GM23338 (cell line): ENCODE measurements at regions not wholly inside any gene's neighbourhood (a gene's known extent, or its start where the extent isn't known, plus 50 kb on each side); places are given as distances from the start of the nearest gene placed in this dataset.
A peak's percentile ranks its signal among the peaks of the same experiment; 100 is the strongest.

ENCODE experiments used
- ATAC-seq: fragments of 200-7000 bp; cut with Tn5 transposase; 3 replicates; pipeline ENCODE4 v1.9.1; 2020
- DNase-seq: peaks from one replicate; pipeline ENCODE4 v3.0.0-alpha.2; 2015; ENCODE audit warnings: low spot score
- H2AFZ ChIP-seq: fragments of 200-600 bp; sonication (generic); 2 replicates; pipeline ENCODE4 v1.8.0; 2016; ENCODE audit warnings: antibody characterized with exemption, mild to moderate bottlenecking, moderate library complexity
- H3F3A ChIP-seq: fragments of 200-600 bp; sonication (generic); replicated peaks from 2 replicates; pipeline ENCODE4 v1.8.0; 2017; ENCODE audit warnings: antibody characterized with exemption, mixed run types, low read depth
- H3K27ac ChIP-seq: fragments of 200-600 bp; sonication (generic); 2 replicates; pipeline ENCODE4 v1.6.1; 2016; ENCODE audit warnings: low read depth
- H3K27me3 ChIP-seq: fragments of 200-600 bp; sonication (generic); 2 replicates; pipeline ENCODE4 v1.8.0; 2016; ENCODE audit warnings: mild to moderate bottlenecking, mixed run types, moderate library complexity; ENCODE audit not compliant: insufficient read depth
- H3K36me3 ChIP-seq: fragments of 200-600 bp; sonication (generic); 2 replicates; pipeline ENCODE4 v1.8.0; 2016; ENCODE audit warnings: mild to moderate bottlenecking; ENCODE audit not compliant: insufficient read depth
- H3K4me1 ChIP-seq: fragments of 200-600 bp; sonication (generic); 2 replicates; pipeline ENCODE4 v1.8.0; 2016; ENCODE audit warnings: mild to moderate bottlenecking, moderate library complexity; ENCODE audit not compliant: insufficient read depth
- H3K4me2 ChIP-seq: fragments of 200-600 bp; sonication (generic); 2 replicates; pipeline ENCODE4 v1.7.1; 2017; ENCODE audit warnings: mixed run types
- H3K4me3 ChIP-seq: fragments of 200-600 bp; sonication (generic); 2 replicates; pipeline ENCODE4 v1.6.1; 2016; ENCODE audit warnings: mixed run types
- H3K79me2 ChIP-seq: fragments of 200-600 bp; sonication (generic); replicated peaks from 2 replicates; pipeline ENCODE4 v1.8.0; 2017; ENCODE audit warnings: mild to moderate bottlenecking; ENCODE audit not compliant: insufficient read depth
- H3K9me2 ChIP-seq: fragments of 200-600 bp; sonication (generic); 2 replicates; pipeline ENCODE4 v1.8.0; 2017; ENCODE audit not compliant: insufficient read depth
- H4K20me1 ChIP-seq: fragments of 200-600 bp; sonication (generic); replicated peaks from 2 replicates; pipeline ENCODE4 v1.8.0; 2017; ENCODE audit warnings: mild to moderate bottlenecking; ENCODE audit not compliant: insufficient read depth
- H3K27ac Mint-ChIP-seq: 2 replicates; pipeline ENCODE4 v1.8.0; 2020; ENCODE audit warnings: inconsistent platforms, mild to moderate bottlenecking, moderate library complexity, mixed read lengths
- H3K27me3 Mint-ChIP-seq: 3 replicates; pipeline ENCODE4 v1.8.0; 2022; ENCODE audit warnings: low read depth, mild to moderate bottlenecking, moderate library complexity, mixed read lengths, inconsistent platforms; ENCODE audit not compliant: insufficient read depth, poor library complexity
- H3K36me3 Mint-ChIP-seq: 3 replicates; pipeline ENCODE4 v1.8.0; 2021; ENCODE audit warnings: low read depth, mild to moderate bottlenecking, inconsistent platforms, moderate library complexity, mixed read lengths
- H3K4me1 Mint-ChIP-seq: 3 replicates; pipeline ENCODE4 v1.8.0; 2020; ENCODE audit warnings: mild to moderate bottlenecking, inconsistent platforms, mixed read lengths
- H3K4me3 Mint-ChIP-seq: 3 replicates; pipeline ENCODE4 v1.8.0; 2021; ENCODE audit warnings: moderate library complexity, mild to moderate bottlenecking, inconsistent platforms, mixed read lengths
- H3K9me3 Mint-ChIP-seq: 3 replicates; pipeline ENCODE4 v1.8.0; 2020; ENCODE audit warnings: moderate library complexity, mild to moderate bottlenecking, inconsistent platforms, mixed read lengths
- CREB1 ChIP-seq: fragments of 250-450 bp; sonication (Bioruptor Pico); IDR thresholded peaks from 2 replicates; pipeline ENCODE4 v1.5.0; 2020; ENCODE audit warnings: low read depth, mild to moderate bottlenecking, moderate library complexity
- EZH2 ChIP-seq: fragments of 200-600 bp; sonication (generic); IDR thresholded peaks from one replicate; pipeline ENCODE4 v1.8.0; 2017; ENCODE audit warnings: antibody characterized with exemption, mild to moderate bottlenecking, low read depth; ENCODE audit not compliant: unreplicated experiment
- EZH2phosphoT487 ChIP-seq: fragments of 200-600 bp; sonication (generic); IDR thresholded peaks from one replicate; pipeline ENCODE4 v1.8.1; 2018; ENCODE audit warnings: antibody characterized with exemption; ENCODE audit not compliant: unreplicated experiment
- NANOG ChIP-seq: IDR thresholded peaks from 2 replicates; pipeline ENCODE4 v1.6.1; 2016; ENCODE audit warnings: antibody characterized with exemption, borderline replicate concordance
- POLR2AphosphoS5 ChIP-seq: IDR thresholded peaks from 2 replicates; pipeline ENCODE4 v1.6.1; 2016; ENCODE audit warnings: antibody characterized with exemption, low read depth
- STAT1 ChIP-seq: IDR thresholded peaks from one replicate; pipeline ENCODE4 v1.6.1; 2016; ENCODE audit warnings: antibody characterized with exemption; ENCODE audit not compliant: unreplicated experiment
- ZNF114 ChIP-seq: fragments of 250-450 bp; sonication (Bioruptor Pico); IDR thresholded peaks from 2 replicates; pipeline ENCODE4 v1.5.0; 2020; ENCODE audit warnings: mild to moderate bottlenecking, moderate library complexity
- ZNF331 ChIP-seq: fragments of 250-450 bp; sonication (Bioruptor Pico); IDR thresholded peaks from 2 replicates; pipeline ENCODE4 v1.5.0; 2020; ENCODE audit warnings: low read depth, mild to moderate bottlenecking, moderate library complexity
- TF ChIP-seq, protein P1 (sequence below): fragments of 250-450 bp; sonication (Bioruptor Pico); IDR thresholded peaks from 2 replicates; pipeline ENCODE4 v1.5.0; 2020; ENCODE audit warnings: mild to moderate bottlenecking, moderate library complexity
- TF ChIP-seq, protein P2 (sequence below): IDR thresholded peaks from one replicate; pipeline ENCODE4 v1.6.1; 2018; ENCODE audit warnings: antibody characterized with exemption; ENCODE audit not compliant: unreplicated experiment
- TF ChIP-seq, protein P3 (sequence below): IDR thresholded peaks from 2 replicates; pipeline ENCODE4 v1.6.1; 2016; ENCODE audit warnings: antibody characterized with exemption

DNA sequence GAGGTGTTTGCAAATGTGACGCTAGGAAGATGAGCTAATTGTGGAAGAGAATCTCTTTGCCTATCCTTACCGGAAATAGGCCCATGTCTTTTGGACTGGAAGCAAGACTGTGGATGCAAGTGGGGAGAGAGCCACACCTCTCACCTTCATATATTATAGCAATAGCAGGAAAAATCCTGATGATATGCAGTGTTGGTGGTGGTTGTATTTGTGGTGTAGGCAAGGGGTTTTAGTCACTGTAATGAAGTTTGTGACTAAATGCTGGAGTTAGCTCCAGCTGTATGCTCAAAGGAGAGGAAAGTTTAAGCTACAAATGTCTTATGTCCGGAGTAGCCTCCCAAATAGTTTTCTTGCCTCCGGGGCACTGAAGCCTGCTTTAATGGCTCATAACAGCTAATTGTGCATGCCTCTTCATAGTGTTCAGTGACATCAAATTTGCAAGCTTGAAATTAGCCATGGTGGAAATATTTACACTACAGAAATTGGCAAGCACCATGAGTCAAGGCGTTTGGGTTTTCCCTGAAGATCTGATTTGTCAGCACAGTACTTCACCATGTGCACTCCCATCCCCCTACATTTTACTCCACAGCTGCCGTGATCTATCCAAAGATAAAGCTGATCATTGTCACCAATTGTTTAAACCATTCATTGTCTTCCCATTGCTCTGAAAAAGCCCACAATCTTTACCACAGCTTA is 102.6 kb upstream of the ZNF644 start (continued):
- TF ChIP-seq, protein P1, sequence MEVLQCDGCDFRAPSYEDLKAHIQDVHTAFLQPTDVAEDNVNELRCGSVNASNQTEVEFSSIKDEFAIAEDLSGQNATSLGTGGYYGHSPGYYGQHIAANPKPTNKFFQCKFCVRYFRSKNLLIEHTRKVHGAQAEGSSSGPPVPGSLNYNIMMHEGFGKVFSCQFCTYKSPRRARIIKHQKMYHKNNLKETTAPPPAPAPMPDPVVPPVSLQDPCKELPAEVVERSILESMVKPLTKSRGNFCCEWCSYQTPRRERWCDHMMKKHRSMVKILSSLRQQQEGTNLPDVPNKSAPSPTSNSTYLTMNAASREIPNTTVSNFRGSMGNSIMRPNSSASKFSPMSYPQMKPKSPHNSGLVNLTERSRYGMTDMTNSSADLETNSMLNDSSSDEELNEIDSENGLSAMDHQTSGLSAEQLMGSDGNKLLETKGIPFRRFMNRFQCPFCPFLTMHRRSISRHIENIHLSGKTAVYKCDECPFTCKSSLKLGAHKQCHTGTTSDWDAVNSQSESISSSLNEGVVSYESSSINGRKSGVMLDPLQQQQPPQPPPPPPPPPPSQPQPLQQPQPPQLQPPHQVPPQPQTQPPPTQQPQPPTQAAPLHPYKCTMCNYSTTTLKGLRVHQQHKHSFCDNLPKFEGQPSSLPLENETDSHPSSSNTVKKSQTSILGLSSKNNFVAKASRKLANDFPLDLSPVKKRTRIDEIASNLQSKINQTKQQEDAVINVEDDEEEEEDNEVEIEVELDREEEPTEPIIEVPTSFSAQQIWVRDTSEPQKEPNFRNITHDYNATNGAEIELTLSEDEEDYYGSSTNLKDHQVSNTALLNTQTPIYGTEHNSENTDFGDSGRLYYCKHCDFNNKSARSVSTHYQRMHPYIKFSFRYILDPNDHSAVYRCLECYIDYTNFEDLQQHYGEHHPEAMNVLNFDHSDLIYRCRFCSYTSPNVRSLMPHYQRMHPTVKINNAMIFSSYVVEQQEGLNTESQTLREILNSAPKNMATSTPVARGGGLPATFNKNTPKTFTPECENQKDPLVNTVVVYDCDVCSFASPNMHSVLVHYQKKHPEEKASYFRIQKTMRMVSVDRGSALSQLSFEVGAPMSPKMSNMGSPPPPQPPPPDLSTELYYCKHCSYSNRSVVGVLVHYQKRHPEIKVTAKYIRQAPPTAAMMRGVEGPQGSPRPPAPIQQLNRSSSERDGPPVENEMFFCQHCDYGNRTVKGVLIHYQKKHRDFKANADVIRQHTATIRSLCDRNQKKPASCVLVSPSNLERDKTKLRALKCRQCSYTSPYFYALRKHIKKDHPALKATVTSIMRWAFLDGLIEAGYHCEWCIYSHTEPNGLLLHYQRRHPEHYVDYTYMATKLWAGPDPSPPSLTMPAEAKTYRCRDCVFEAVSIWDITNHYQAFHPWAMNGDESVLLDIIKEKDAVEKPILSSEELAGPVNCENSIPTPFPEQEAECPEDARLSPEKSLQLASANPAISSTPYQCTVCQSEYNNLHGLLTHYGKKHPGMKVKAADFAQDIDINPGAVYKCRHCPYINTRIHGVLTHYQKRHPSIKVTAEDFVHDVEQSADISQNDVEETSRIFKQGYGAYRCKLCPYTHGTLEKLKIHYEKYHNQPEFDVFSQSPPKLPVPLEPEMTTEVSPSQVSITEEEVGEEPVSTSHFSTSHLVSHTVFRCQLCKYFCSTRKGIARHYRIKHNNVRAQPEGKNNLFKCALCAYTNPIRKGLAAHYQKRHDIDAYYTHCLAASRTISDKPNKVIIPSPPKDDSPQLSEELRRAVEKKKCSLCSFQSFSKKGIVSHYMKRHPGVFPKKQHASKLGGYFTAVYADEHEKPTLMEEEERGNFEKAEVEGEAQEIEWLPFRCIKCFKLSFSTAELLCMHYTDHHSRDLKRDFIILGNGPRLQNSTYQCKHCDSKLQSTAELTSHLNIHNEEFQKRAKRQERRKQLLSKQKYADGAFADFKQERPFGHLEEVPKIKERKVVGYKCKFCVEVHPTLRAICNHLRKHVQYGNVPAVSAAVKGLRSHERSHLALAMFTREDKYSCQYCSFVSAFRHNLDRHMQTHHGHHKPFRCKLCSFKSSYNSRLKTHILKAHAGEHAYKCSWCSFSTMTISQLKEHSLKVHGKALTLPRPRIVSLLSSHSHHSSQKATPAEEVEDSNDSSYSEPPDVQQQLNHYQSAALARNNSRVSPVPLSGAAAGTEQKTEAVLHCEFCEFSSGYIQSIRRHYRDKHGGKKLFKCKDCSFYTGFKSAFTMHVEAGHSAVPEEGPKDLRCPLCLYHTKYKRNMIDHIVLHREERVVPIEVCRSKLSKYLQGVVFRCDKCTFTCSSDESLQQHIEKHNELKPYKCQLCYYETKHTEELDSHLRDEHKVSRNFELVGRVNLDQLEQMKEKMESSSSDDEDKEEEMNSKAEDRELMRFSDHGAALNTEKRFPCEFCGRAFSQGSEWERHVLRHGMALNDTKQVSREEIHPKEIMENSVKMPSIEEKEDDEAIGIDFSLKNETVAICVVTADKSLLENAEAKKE (CRISPR knock-in tag): no peak

DNA sequence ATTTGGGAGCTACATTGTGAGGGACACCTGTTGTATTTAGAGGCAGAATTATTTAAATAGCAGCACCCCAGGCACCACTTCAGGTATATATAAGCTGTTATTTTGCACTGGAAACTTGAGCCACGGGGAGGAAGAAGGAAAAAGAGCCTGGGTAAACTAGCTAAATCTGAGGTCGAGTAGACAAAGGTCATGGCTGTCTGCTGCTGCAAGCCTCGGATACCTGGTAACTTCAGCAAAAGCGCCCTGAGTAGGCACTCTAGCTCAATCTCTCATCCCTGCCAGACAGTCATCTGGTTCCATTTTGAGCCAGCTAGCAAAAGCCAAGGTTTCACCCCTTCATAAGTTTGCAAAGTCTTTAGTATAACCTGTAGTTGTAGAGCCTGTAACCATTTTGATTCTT is 101.9 kb upstream of the ZNF644 start:
- Histone ChIP-seq H2AFZ (peak overlapping the region; percentile 48), H3K79me2 (no peaks in the 10 kb centered on the region), H3K4me1 (peaks cover 73% of the 10 kb centered on the region), H3K36me3 (no peaks in the 10 kb centered on the region), H3K27me3 (no peaks in the 10 kb centered on the region), H3K27ac (peak overlapping the region; percentile 95), H3F3A (peaks cover 17% of the 10 kb centered on the region; the same call in 1 of the 2 replicates), H3K4me3 (no peak overlapping the region), H4K20me1 (no peaks in the 10 kb centered on the region), H3K4me2 (peak overlapping the region; percentile 47), H3K9me2 (peaks cover 14% of the 10 kb centered on the region; the same call in 1 of the 2 replicates)
- Mint-ChIP-seq H3K27me3 (peaks cover 7% of the 10 kb centered on the region), H3K4me1 (peaks cover 60% of the 10 kb centered on the region), H3K36me3 (no peaks in the 10 kb centered on the region), H3K4me3 (no peak overlapping the region; the same call in 2 of the 3 replicates), H3K9me3 (no peaks in the 10 kb centered on the region; the same call in 2 of the 3 replicates), H3K27ac (peak overlapping the region; percentile 92)
- DNase-seq (peak; percentile 55), ATAC-seq (peak; percentile 59)
- TF ChIP-seq, protein P2, sequence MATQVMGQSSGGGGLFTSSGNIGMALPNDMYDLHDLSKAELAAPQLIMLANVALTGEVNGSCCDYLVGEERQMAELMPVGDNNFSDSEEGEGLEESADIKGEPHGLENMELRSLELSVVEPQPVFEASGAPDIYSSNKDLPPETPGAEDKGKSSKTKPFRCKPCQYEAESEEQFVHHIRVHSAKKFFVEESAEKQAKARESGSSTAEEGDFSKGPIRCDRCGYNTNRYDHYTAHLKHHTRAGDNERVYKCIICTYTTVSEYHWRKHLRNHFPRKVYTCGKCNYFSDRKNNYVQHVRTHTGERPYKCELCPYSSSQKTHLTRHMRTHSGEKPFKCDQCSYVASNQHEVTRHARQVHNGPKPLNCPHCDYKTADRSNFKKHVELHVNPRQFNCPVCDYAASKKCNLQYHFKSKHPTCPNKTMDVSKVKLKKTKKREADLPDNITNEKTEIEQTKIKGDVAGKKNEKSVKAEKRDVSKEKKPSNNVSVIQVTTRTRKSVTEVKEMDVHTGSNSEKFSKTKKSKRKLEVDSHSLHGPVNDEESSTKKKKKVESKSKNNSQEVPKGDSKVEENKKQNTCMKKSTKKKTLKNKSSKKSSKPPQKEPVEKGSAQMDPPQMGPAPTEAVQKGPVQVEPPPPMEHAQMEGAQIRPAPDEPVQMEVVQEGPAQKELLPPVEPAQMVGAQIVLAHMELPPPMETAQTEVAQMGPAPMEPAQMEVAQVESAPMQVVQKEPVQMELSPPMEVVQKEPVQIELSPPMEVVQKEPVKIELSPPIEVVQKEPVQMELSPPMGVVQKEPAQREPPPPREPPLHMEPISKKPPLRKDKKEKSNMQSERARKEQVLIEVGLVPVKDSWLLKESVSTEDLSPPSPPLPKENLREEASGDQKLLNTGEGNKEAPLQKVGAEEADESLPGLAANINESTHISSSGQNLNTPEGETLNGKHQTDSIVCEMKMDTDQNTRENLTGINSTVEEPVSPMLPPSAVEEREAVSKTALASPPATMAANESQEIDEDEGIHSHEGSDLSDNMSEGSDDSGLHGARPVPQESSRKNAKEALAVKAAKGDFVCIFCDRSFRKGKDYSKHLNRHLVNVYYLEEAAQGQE: no peak
- TF ChIP-seq STAT1 (no peak), EZH2 (no peak), POLR2AphosphoS5 (no peak), ZNF114 (no peak), EZH2phosphoT487 (no peak), CREB1 (CRISPR knock-in tag) (no peak), ZNF331 (0 out of 2 replicates have a peak, but pooled peaks have one; percentile 6), NANOG (no peak)
- TF ChIP-seq, protein P3, sequence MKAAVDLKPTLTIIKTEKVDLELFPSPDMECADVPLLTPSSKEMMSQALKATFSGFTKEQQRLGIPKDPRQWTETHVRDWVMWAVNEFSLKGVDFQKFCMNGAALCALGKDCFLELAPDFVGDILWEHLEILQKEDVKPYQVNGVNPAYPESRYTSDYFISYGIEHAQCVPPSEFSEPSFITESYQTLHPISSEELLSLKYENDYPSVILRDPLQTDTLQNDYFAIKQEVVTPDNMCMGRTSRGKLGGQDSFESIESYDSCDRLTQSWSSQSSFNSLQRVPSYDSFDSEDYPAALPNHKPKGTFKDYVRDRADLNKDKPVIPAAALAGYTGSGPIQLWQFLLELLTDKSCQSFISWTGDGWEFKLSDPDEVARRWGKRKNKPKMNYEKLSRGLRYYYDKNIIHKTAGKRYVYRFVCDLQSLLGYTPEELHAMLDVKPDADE: no peak
